ENCODE measurements at regions not wholly inside any gene's neighbourhood (a gene's known extent, or its start where the extent isn't known, plus 50 kb on each side); places are given as distances from the start of the nearest gene placed in this dataset.
A peak's percentile ranks its signal among the peaks of the same experiment; 100 is the strongest.

- DNase-seq (ENCODE audit: low read depth in 2 of 2), result no peak
Measured at GRCh38 chr17:413016-413350, 60.4 kb upstream of the RPH3AL start.

GRCh38 chr17:412211-413015, 59.8 kb upstream of the RPH3AL start:
- no peak for DNase-seq (ENCODE audit: low read depth in 2 of 2)

- DNase-seq (ENCODE audit: low read depth in 2 of 2), result no peak
Measured at GRCh38 chr17:411421-412120, 59.0 kb upstream of the RPH3AL start.

GRCh38 chr17:410543-411401, 58.2 kb upstream of the RPH3AL start:
- DNase-seq (ENCODE audit: low read depth in 2 of 2), result no peak

- peak; percentile 99 for DNase-seq (ENCODE audit: low read depth in 2 of 2)
Measured at GRCh38 chr17:409848-410542, 57.4 kb upstream of the RPH3AL start.

- DNase-seq (ENCODE audit: low read depth in 2 of 2), result no peak
Measured at GRCh38 chr17:409308-409847, 56.8 kb upstream of the RPH3AL start.

- no peak for DNase-seq (ENCODE audit: low read depth in 2 of 2)
Measured at GRCh38 chr17:404703-405102, 52.1 kb upstream of the RPH3AL start.

Measured in stimulated activated CD4-positive, alpha-beta T cell treated with anti-CD3 and anti-CD28 coated beads, Interleukin-15, amount 100 ng/mL, for 48 hours (primary cell).